ENCODE measurements at regions not wholly inside any gene's neighbourhood (a gene's known extent, or its start where the extent isn't known, plus 50 kb on each side); places are given as distances from the start of the nearest gene placed in this dataset.
"Not testable (repeated sequence)": the region's sequence is repeated elsewhere in the genome, so short reads cannot be mapped to it uniquely, and the experiment has no call there.

- no peak for DNase-seq (ENCODE audit: extremely low read depth in 1 of 11, low read depth in 9 of 11, low spot score in 4 of 11)
These were observed 70.1 kb downstream of the ZNF330 start for GRCh38 chr4:141290771-141291170.

GRCh38 chr4:141294306-141294705, 73.6 kb downstream of the ZNF330 start:
- no peak for DNase-seq (ENCODE audit: extremely low read depth in 1 of 11, low read depth in 9 of 11, low spot score in 4 of 11)

GRCh38 chr4:141301216-141301615, 80.5 kb downstream of the ZNF330 start:
- DNase-seq (ENCODE audit: extremely low read depth in 1 of 11, low read depth in 9 of 11, low spot score in 4 of 11), result no peak

GRCh38 chr4:141302924-141303323, 82.2 kb downstream of the ZNF330 start:
- no peak for DNase-seq (ENCODE audit: extremely low read depth in 1 of 11, low read depth in 9 of 11, low spot score in 4 of 11)

GRCh38 chr4:141304346-141304745, 83.7 kb downstream of the ZNF330 start:
- no peak for DNase-seq (ENCODE audit: extremely low read depth in 1 of 11, low read depth in 9 of 11, low spot score in 4 of 11)

- DNase-seq (ENCODE audit: extremely low read depth in 1 of 11, low read depth in 9 of 11, low spot score in 4 of 11), result no peak
These were observed 85.6 kb downstream of the ZNF330 start for GRCh38 chr4:141306331-141306730.

GRCh38 chr4:141307241-141307689, 86.6 kb downstream of the ZNF330 start:
- peak; percentile 28 to 64 (median 41) for DNase-seq (ENCODE audit: extremely low read depth in 1 of 11, low read depth in 9 of 11, low spot score in 4 of 11)

GRCh38 chr4:141309874-141310273, 89.2 kb downstream of the ZNF330 start:
- no peak for DNase-seq (ENCODE audit: extremely low read depth in 1 of 11, low read depth in 9 of 11, low spot score in 4 of 11)

GRCh38 chr4:141311246-141312204, 90.8 kb downstream of the ZNF330 start:
- no peak for DNase-seq (ENCODE audit: extremely low read depth in 1 of 11, low read depth in 9 of 11, low spot score in 4 of 11)

- DNase-seq (ENCODE audit: extremely low read depth in 1 of 11, low read depth in 9 of 11, low spot score in 4 of 11), result no peak
These were observed 93.9 kb downstream of the ZNF330 start for GRCh38 chr4:141314627-141315026.

- DNase-seq (ENCODE audit: extremely low read depth in 1 of 11, low read depth in 9 of 11, low spot score in 4 of 11), result no peak
These were observed 108.0 kb downstream of the ZNF330 start for GRCh38 chr4:141328560-141329173.

- DNase-seq (ENCODE audit: extremely low read depth in 1 of 11, low read depth in 9 of 11, low spot score in 4 of 11), result no peak
These were observed 108.5 kb downstream of the ZNF330 start for GRCh38 chr4:141329174-141329569.

GRCh38 chr4:141330616-141331015, 109.9 kb downstream of the ZNF330 start:
- no peak for DNase-seq (ENCODE audit: extremely low read depth in 1 of 11, low read depth in 9 of 11, low spot score in 4 of 11)

- no peak for DNase-seq (ENCODE audit: extremely low read depth in 1 of 11, low read depth in 9 of 11, low spot score in 4 of 11)
These were observed 111.1 kb downstream of the ZNF330 start for GRCh38 chr4:141331534-141332358.

- not testable (repeated sequence) for DNase-seq (ENCODE audit: extremely low read depth in 1 of 11, low read depth in 9 of 11, low spot score in 4 of 11)
These were observed 111.9 kb downstream of the ZNF330 start for GRCh38 chr4:141332359-141333181.

- DNase-seq (ENCODE audit: extremely low read depth in 1 of 11, low read depth in 9 of 11, low spot score in 4 of 11), result not testable (repeated sequence)
These were observed 112.9 kb downstream of the ZNF330 start for GRCh38 chr4:141333456-141334230.

GRCh38 chr4:141335166-141335565, 114.5 kb downstream of the ZNF330 start:
- DNase-seq (ENCODE audit: extremely low read depth in 1 of 11, low read depth in 9 of 11, low spot score in 4 of 11), result no peak

- no peak for DNase-seq (ENCODE audit: extremely low read depth in 1 of 11, low read depth in 9 of 11, low spot score in 4 of 11)
These were observed 117.5 kb downstream of the ZNF330 start for GRCh38 chr4:141338238-141338637.

All from renal cortex interstitium (tissue), 11 donors.